ENCODE measurements at regions not wholly inside any gene's neighbourhood (a gene's known extent, or its start where the extent isn't known, plus 50 kb on each side); places are given as distances from the start of the nearest gene placed in this dataset.
"Not testable (repeated sequence)": the region's sequence is repeated elsewhere in the genome, so short reads cannot be mapped to it uniquely, and the experiment has no call there.

GRCh38 chr18:77346208-77346810, 96.7 kb downstream of the GALR1 start:
- TF ChIP-seq, protein P1, sequence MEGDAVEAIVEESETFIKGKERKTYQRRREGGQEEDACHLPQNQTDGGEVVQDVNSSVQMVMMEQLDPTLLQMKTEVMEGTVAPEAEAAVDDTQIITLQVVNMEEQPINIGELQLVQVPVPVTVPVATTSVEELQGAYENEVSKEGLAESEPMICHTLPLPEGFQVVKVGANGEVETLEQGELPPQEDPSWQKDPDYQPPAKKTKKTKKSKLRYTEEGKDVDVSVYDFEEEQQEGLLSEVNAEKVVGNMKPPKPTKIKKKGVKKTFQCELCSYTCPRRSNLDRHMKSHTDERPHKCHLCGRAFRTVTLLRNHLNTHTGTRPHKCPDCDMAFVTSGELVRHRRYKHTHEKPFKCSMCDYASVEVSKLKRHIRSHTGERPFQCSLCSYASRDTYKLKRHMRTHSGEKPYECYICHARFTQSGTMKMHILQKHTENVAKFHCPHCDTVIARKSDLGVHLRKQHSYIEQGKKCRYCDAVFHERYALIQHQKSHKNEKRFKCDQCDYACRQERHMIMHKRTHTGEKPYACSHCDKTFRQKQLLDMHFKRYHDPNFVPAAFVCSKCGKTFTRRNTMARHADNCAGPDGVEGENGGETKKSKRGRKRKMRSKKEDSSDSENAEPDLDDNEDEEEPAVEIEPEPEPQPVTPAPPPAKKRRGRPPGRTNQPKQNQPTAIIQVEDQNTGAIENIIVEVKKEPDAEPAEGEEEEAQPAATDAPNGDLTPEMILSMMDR (IDR thresholded peaks at IDR 0.05; ENCODE audit: unreplicated experiment) = no peak
- DNase-seq (ENCODE audit: low spot score, unreplicated experiment) = no peak
- Mint-ChIP-seq H3K4me1 (ENCODE audit: low read depth) (peaks cover 2% of the 10 kb centered on the region), H3K27me3 (no peaks in the 10 kb centered on the region), H3K36me3 (ENCODE audit: insufficient read depth) (no peaks in the 10 kb centered on the region), H3K4me3 (ENCODE audit: low read depth) (no peak overlapping the region), H3K27ac (no peak overlapping the region), H3K9me3 (ENCODE audit: low read depth) (peaks cover 19% of the 10 kb centered on the region)

GRCh38 chr18:77353349-77353748, 103.7 kb downstream of the GALR1 start:
- Mint-ChIP-seq H3K4me1 (ENCODE audit: low read depth) (peaks cover 18% of the 10 kb centered on the region), H3K9me3 (ENCODE audit: low read depth) (peaks cover 26% of the 10 kb centered on the region)
- H3K27me3 Mint-ChIP-seq; DNase-seq (ENCODE audit: low spot score, unreplicated experiment); H3K27ac Mint-ChIP-seq; H3K36me3 Mint-ChIP-seq (ENCODE audit: insufficient read depth); H3K4me3 Mint-ChIP-seq (ENCODE audit: low read depth): not testable (repeated sequence)
- TF ChIP-seq, protein P1 (IDR thresholded peaks at IDR 0.05; ENCODE audit: unreplicated experiment) = peak; percentile 16

DNA sequence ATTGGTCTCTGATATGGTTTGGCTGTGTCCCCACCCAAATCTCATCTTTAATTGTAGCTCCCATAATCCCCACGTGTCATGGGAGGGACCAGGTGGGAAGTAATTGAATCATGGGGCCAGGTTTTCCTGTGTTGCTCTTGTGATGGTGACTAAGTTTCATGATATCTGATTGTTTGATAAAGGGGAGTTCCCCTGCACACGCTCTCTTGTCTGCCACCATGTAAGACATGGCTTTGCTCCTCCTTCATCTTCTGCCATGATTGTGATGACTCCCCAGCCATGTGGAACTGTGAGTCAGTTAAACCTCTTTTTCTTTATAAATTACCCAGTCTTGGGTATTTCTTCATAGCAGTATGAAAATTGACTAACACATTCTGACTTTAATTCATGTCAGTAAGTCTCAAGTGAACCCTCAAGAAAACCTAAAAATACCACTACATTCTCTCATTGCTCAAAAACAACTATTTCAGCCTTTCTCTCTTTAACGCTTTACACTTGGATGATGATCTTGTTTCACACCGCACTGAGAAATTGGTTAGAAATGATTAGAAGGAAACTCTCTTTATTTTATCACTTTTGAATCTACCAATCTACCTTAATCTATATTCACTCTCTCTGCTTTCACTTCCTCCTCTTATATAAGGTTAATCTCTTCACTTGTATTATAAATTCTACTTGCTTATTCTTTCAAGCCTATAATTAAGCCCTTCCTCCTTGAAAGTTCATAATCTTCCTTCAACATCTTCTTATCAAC, 110.1 kb downstream of the GALR1 start:
- no peak for DNase-seq (ENCODE audit: low spot score, unreplicated experiment)
- H3K27ac Mint-ChIP-seq = no peak overlapping the region
- H3K9me3 Mint-ChIP-seq (ENCODE audit: low read depth) = peaks cover 18% of the 10 kb centered on the region
- TF ChIP-seq, protein P1 (IDR thresholded peaks at IDR 0.05; ENCODE audit: unreplicated experiment) = no peak
- H3K4me3 Mint-ChIP-seq (ENCODE audit: low read depth) = no peak overlapping the region
- H3K36me3 Mint-ChIP-seq (ENCODE audit: insufficient read depth) = peaks cover 3% of the 10 kb centered on the region
- peaks cover 16% of the 10 kb centered on the region for H3K4me1 Mint-ChIP-seq (ENCODE audit: low read depth)
- no peaks in the 10 kb centered on the region for H3K27me3 Mint-ChIP-seq

GRCh38 chr18:77360315-77361190, 110.9 kb downstream of the GALR1 start:
- H3K27me3 Mint-ChIP-seq = no peaks in the 10 kb centered on the region
- H3K9me3 Mint-ChIP-seq (ENCODE audit: low read depth) = peaks cover 18% of the 10 kb centered on the region
- TF ChIP-seq, protein P1 (IDR thresholded peaks at IDR 0.05; ENCODE audit: unreplicated experiment) = no peak
- DNase-seq (ENCODE audit: low spot score, unreplicated experiment) = no peak
- H3K27ac Mint-ChIP-seq = no peak overlapping the region
- peaks cover 3% of the 10 kb centered on the region for H3K36me3 Mint-ChIP-seq (ENCODE audit: insufficient read depth)
- H3K4me1 Mint-ChIP-seq (ENCODE audit: low read depth) = peaks cover 16% of the 10 kb centered on the region
- H3K4me3 Mint-ChIP-seq (ENCODE audit: low read depth) = no peak overlapping the region

DNA sequence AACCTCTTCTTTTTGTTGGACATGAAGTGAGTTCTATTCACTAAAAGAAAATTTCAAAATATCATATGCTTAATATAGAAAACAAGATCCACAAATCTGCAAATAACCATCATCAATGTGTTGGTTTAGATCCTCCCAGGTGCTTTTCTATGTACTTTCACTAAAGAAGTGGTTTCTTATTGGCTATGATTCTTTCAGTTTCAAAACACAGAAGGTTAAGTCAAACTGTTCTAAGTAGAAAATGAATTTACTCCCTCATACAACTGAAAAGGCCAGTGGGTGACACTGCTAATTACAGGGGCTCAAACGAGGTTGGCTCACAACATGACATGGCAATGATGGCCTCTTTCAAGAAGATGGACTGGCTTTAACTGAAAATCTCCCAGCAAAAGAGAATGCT, 111.7 kb downstream of the GALR1 start:
- DNase-seq (ENCODE audit: low spot score, unreplicated experiment) = no peak
- Mint-ChIP-seq H3K36me3 (ENCODE audit: insufficient read depth) (peaks cover 3% of the 10 kb centered on the region), H3K27me3 (no peaks in the 10 kb centered on the region), H3K27ac (no peak overlapping the region), H3K9me3 (ENCODE audit: low read depth) (peaks cover 18% of the 10 kb centered on the region), H3K4me3 (ENCODE audit: low read depth) (no peak overlapping the region), H3K4me1 (ENCODE audit: low read depth) (peaks cover 18% of the 10 kb centered on the region)
- TF ChIP-seq, protein P1 (IDR thresholded peaks at IDR 0.05; ENCODE audit: unreplicated experiment) = no peak
